OCI-LY1 (cell line): ENCODE measurements at regions not wholly inside any gene's neighbourhood (a gene's known extent, or its start where the extent isn't known, plus 50 kb on each side); places are given as distances from the start of the nearest gene placed in this dataset.

ENCODE experiments used
- CTCF ChIP-seq: fragments of 200-600 bp; sonication (generic), shearing (Covaris generic); IDR thresholded peaks from 2 replicates; pipeline ENCODE4 v1.5.1; 2017; ENCODE audit warnings: mild to moderate bottlenecking, antibody characterized with exemption, low read length, moderate library complexity, mixed read lengths
- EZH2 ChIP-seq: fragments of 200-600 bp; sonication (generic), shearing (Covaris generic); IDR thresholded peaks from 2 replicates; pipeline ENCODE4 v1.8.0; 2017; ENCODE audit warnings: borderline replicate concordance, mixed run types, mild to moderate bottlenecking, antibody characterized with exemption, low read length, moderate library complexity, mixed read lengths

GRCh38 chr3:17994167-17994566 lies 251.7 kb upstream of the TBC1D5 start:
- TF ChIP-seq CTCF, result no peak
- no peak for TF ChIP-seq EZH2
